HG03039 (cell line): ENCODE measurements at regions not wholly inside any gene's neighbourhood (a gene's known extent, or its start where the extent isn't known, plus 50 kb on each side); places are given as distances from the start of the nearest gene placed in this dataset.
"Not testable (repeated sequence)": the region's sequence is repeated elsewhere in the genome, so short reads cannot be mapped to it uniquely, and the experiment has no call there.

ENCODE experiments used
- ATAC-seq: cut with Tn5 transposase; IDR thresholded peaks from one replicate; pipeline ENCODE4 v1.9.1; 2021; ENCODE audit warnings: mild to moderate bottlenecking, moderate library complexity; ENCODE audit not compliant: unreplicated experiment

- ATAC-seq = no peak
Observed at GRCh38 chr9:13457795-13458194, 178.3 kb upstream of the MPDZ start.

DNA sequence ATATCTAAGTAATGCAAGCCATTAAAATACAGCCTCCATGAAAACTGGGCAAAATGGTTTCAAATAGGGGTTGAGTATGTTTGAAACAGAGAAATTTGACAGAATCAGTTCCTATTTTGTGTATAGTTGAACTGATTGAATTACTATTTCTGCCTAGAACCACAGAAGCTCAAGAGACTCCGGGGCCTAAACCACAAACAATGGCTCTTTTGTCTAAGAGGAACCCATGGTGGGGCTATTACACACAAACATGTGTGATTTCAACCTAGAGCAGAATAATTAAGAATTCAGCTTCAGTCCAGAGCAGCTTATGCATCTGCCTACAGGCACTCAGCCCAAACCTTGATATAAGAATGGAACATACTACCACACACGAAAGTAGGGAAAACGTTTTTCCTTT is 171.2 kb upstream of the MPDZ start:
- ATAC-seq = no peak

GRCh38 chr9:13448482-13448881 is 169.0 kb upstream of the MPDZ start:
- no peak for ATAC-seq

- ATAC-seq = no peak
Observed at GRCh38 chr9:13447843-13448422, 168.4 kb upstream of the MPDZ start.

GRCh38 chr9:13446938-13447842 is 167.7 kb upstream of the MPDZ start:
- no peak for ATAC-seq

- no peak for ATAC-seq
Observed at GRCh38 chr9:13446286-13446937, 166.9 kb upstream of the MPDZ start.

DNA sequence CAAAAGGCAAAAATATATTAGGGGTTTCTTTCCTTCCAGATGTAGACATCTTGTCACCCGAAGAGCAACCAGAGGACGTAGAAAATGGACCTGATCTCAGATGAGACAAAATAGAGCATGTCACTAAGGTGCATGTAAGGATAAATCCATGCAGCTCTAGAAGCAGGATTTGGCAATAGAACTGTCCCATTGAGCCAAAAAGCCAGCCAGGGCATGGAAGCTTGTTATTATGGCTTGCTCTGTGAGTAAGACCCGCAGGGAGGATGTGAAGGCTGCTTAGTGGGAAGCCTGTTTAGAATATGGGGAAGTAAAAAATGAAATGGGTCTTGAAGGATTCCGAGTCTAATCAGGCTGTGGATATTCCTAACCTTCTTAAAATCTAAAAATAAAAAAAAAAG is 165.6 kb upstream of the MPDZ start:
- ATAC-seq = no peak

- ATAC-seq = no peak
Observed at GRCh38 chr9:13444245-13445102, 165.0 kb upstream of the MPDZ start.

- ATAC-seq = no peak
Observed at GRCh38 chr9:13443346-13444244, 164.1 kb upstream of the MPDZ start.

- ATAC-seq = no peak
Observed at GRCh38 chr9:13439685-13440476, 160.4 kb upstream of the MPDZ start.

- no peak for ATAC-seq
Observed at GRCh38 chr9:13437866-13438265, 158.4 kb upstream of the MPDZ start.

DNA sequence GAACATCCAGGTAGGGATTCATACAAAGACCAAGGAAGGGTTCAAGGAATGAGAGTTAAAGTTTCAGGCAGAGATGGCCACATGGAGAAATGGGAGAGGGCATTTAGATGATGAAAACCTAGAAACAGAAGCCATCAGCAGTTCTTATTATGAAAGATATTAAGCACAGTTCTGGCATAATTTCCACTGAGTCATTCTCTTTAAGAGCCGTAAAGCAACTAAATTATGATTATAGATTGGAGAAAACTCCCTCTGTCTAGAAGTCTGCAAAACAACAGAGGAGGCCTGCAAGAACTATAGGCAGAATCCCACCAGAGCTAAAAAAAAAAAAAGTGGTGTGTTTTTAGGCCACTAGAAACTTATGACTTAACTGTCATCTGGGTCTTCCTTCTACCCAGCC is 157.1 kb upstream of the MPDZ start:
- no peak for ATAC-seq

DNA sequence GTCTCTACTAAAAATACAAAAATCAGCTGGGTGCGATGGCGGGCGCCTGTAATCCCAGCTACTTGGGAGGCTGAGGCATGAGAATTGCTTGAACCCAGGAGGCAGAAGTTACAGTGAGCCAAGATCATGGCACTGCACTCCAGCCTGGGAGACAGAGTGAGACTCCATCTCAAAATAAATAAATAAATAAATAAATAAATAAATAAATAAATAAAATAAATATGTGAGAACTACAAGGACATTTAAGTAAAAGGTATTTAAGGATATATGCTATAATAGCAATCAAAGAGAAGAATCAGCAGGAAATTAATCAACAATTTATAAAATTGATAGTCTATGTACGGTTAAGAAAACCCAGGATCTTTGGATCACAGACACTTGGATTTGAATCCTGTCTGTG is 154.0 kb upstream of the MPDZ start:
- ATAC-seq = not testable (repeated sequence)

GRCh38 chr9:13432904-13433303 is 153.4 kb upstream of the MPDZ start:
- ATAC-seq = no peak

DNA sequence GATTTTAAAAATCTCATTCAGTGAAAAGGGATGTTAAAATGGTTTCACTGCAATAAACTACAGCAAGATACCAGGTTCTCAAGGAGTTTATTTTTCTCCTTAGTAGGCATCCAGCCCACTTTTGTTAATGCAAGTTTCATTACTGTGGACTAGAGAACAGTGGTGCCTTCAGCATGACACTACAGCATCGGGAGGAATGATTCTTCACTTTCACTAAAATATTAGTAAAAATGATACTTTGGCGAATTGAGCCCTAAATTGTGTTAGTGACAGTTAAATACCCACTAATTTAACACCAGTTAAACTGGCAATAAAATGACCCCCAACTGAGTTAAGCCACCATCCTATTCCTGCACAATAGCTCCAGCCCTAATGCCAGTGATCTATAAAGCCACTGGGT is 152.2 kb upstream of the MPDZ start:
- no peak for ATAC-seq

DNA sequence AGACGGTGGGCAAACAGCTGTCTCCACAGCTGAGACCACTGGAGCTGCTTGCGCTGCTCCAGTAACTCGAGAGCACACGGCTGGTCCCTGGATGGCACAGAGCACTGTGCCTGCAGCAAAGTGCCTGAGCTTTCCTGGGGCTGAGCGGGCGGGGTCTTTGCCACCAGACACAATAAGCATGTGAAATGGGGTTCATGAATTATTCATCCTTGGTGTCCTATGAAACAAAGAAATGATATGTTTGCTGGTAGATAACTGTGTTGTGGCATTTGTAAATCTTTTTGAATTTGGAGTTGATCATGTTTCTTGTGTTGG is 151.7 kb upstream of the MPDZ start:
- no peak for ATAC-seq

DNA sequence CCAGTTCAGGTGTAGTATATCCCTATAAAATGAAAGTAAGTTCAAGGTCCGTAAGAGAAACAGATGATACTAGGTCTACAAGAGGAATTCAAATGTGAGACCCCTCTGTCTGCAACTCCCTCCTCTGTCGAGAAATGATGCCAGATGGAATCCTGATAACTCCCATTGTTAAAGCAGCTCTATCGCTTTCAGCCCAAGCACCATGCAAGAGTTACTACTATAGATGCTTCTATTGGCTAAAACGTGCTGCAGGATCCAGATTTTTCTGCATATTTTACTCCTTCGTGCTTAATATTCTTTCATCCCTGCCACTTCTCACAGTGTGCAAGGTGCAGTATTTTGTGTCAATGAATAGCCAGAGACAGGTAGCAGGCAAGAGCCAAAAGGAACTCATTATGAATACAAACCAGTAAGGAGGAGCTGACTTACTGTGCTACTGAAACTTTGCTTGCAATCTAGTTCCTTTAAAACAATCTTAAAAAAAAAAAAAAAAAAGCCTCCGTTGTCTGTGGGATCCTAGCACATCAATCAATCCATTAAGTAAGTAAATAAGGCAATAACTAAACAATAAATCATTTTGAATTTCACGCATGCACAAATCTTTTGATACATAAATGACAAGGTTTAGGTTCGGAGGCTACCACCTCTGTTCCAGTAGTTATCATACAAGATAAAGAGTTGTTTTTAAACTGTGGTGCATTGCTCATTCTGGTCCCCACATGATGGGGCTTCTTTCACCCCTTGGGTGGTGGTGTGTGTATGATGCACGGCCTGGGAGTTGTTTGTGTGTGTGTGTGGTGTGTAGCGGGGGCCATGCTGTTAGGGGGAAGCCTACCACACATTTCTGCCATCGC is 151.1 kb upstream of the MPDZ start:
- ATAC-seq = no peak
